Head of caudate nucleus (tissue), 42 donors: ENCODE measurements at regions not wholly inside any gene's neighbourhood (a gene's known extent, or its start where the extent isn't known, plus 50 kb on each side); places are given as distances from the start of the nearest gene placed in this dataset.
"Not testable (repeated sequence)": the region's sequence is repeated elsewhere in the genome, so short reads cannot be mapped to it uniquely, and the experiment has no call there.

Source experiments
- DNase-seq, 42 donors: peaks; one replicate each; pipeline versions ENCODE4 v3.0.0 to v3.0.0-alpha.2; 2020 to 2021; ENCODE audit warnings: mixed read lengths in 7 of 42
- intact Hi-C: fragments of 100-400 bp; cut with DNase I; formaldehyde crosslinking; loops from one replicate; pipeline ENCODE4 v1.15.0; 2022

- DNase-seq: no peak
- intact Hi-C loops: no loop called here
Measured at GRCh38 chr16:13568803-13569202, 351.2 kb upstream of the ERCC4 start.

- DNase-seq: no peak
- intact Hi-C loops: no loop called here
Measured at GRCh38 chr16:13569986-13570385, 350.0 kb upstream of the ERCC4 start.

GRCh38 chr16:13571036-13571435 lies 348.9 kb upstream of the ERCC4 start:
- intact Hi-C loops: no loop called here
- DNase-seq: no peak

- no peak for DNase-seq
- intact Hi-C loops: no loop called here
Measured at GRCh38 chr16:13573903-13574302, 346.1 kb upstream of the ERCC4 start.

- intact Hi-C loops: no loop called here
- no peak for DNase-seq
Measured at GRCh38 chr16:13586051-13586450, 333.9 kb upstream of the ERCC4 start.

- intact Hi-C loops: no loop called here
- DNase-seq: no peak
Measured at GRCh38 chr16:13587181-13587580, 332.8 kb upstream of the ERCC4 start.

- no peak for DNase-seq
- intact Hi-C loops: no loop called here
Measured at GRCh38 chr16:13594823-13595222, 325.1 kb upstream of the ERCC4 start.

- intact Hi-C loops: no loop called here
Measured at GRCh38 chr16:13606804-13607203, 313.1 kb upstream of the ERCC4 start.

GRCh38 chr16:13607289-13607688 lies 312.7 kb upstream of the ERCC4 start:
- DNase-seq: no peak
- intact Hi-C loops: no loop called here

More at GRCh38 chr16:13606804-13607203, 313.1 kb upstream of the ERCC4 start:
- DNase-seq: no peak

- DNase-seq: no peak
- intact Hi-C loops: no loop called here
Measured at GRCh38 chr16:13611596-13611995, 308.4 kb upstream of the ERCC4 start.

GRCh38 chr16:13612623-13613022 lies 307.3 kb upstream of the ERCC4 start:
- intact Hi-C loops: no loop called here
- no peak for DNase-seq

GRCh38 chr16:13613165-13613564 lies 306.8 kb upstream of the ERCC4 start:
- intact Hi-C loops: no loop called here
- no peak for DNase-seq

GRCh38 chr16:13621639-13622038 lies 298.3 kb upstream of the ERCC4 start:
- intact Hi-C loops: no loop called here
- DNase-seq: no peak

GRCh38 chr16:13628156-13628555 lies 291.8 kb upstream of the ERCC4 start:
- intact Hi-C loops: no loop called here
- DNase-seq: no peak

- intact Hi-C loops: no loop called here
- DNase-seq: no peak
Measured at GRCh38 chr16:13629704-13630103, 290.2 kb upstream of the ERCC4 start.

GRCh38 chr16:13630374-13630773 lies 289.6 kb upstream of the ERCC4 start:
- DNase-seq: peak in 16 of 42 donors; percentile 2 to 68 (median 36)
- intact Hi-C loops: no loop called here

- no peak for DNase-seq
- intact Hi-C loops: no loop called here
Measured at GRCh38 chr16:13631213-13631767, 288.7 kb upstream of the ERCC4 start.

- intact Hi-C loops: no loop called here
- DNase-seq: no peak
Measured at GRCh38 chr16:13631916-13632315, 288.0 kb upstream of the ERCC4 start.

GRCh38 chr16:13632504-13632903 lies 287.4 kb upstream of the ERCC4 start:
- DNase-seq, intact Hi-C loops: not testable (repeated sequence)

- intact Hi-C loops: no loop called here
- no peak for DNase-seq
Measured at GRCh38 chr16:13633391-13633861, 286.5 kb upstream of the ERCC4 start.

GRCh38 chr16:13634253-13634652 lies 285.7 kb upstream of the ERCC4 start:
- intact Hi-C loops: no loop called here
- no peak for DNase-seq

- intact Hi-C loops: no loop called here
- DNase-seq: no peak
Measured at GRCh38 chr16:13634959-13635358, 285.0 kb upstream of the ERCC4 start.
